Activated CD8-positive, alpha-beta memory T cell treated with anti-CD3 and anti-CD28 coated beads, Interleukin-2, amount 50 U/mL, for 4 hours (primary cell): ENCODE measurements at regions not wholly inside any gene's neighbourhood (a gene's known extent, or its start where the extent isn't known, plus 50 kb on each side); places are given as distances from the start of the nearest gene placed in this dataset.
"Not testable (repeated sequence)": the region's sequence is repeated elsewhere in the genome, so short reads cannot be mapped to it uniquely, and the experiment has no call there.

ENCODE experiments used
- DNase-seq: peaks from one replicate; pipeline ENCODE4 v3.0.0-alpha.2; 2020

- not testable (repeated sequence) for DNase-seq
Observed at GRCh38 chr2:128671981-128672757, 353.5 kb upstream of the HS6ST1 start.

- not testable (repeated sequence) for DNase-seq
Observed at GRCh38 chr2:128679680-128680079, 361.0 kb upstream of the HS6ST1 start.

- no peak for DNase-seq
Observed at GRCh38 chr2:128681507-128681906, 362.8 kb upstream of the HS6ST1 start.

DNA sequence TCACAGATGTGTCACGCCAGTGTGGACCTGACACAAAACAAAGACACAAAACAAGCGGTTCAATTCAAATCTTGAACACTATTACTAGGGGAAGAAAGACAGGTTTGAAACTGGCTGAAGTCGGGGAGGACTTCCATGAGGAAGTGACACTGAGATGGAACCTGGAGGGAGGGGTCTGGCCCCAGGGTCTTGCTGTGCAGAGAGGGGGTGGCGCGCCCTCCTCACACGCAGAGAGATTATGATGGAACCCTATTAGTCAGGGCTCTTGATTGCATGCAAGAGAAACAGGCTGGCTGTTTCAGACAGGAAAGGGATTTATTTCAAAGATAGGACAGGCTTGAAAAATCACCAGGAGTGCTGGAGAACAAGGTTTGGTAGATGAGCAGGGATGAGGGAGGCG lies 363.6 kb upstream of the HS6ST1 start:
- DNase-seq: no peak

- no peak for DNase-seq
Observed at GRCh38 chr2:128682729-128683284, 364.1 kb upstream of the HS6ST1 start.

DNA sequence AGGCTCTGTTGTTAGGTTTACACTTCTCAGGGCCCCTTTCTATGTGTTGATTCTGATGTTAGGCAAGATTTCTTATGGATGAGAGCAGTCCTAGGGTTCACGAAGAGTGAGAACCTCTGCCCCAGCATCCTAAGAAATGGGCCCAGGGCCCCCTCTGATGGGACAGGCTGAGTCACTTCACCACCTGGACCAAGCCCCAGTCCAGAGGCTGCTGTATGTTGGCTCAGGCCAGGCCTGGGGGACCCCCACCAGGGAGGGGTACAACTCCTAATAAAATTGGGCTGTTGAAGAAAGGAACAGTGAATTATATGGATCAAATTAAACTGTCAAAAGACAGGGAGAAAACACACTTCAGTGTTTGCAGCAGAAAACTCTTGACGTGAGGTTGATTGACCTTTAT lies 365.9 kb upstream of the HS6ST1 start:
- no peak for DNase-seq

- DNase-seq: no peak
Observed at GRCh38 chr2:128685841-128686496, 367.3 kb upstream of the HS6ST1 start.

DNA sequence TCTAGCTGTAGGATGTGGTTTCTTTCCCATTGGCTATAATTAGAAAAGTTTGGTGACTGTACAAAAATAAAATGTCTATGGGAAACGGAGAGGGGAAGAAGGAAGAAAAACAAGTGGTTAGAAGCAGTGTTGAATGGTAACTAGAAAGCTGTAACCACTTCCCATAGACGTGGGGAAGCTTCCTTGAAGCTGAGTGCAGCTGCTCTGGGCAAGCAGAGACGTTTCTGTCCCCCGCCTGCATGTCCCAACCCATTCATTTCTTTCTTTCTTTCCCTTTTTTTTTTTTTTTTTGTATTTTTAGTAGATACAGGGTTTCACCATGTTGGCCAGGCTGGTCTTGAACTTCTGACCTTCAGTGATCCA lies 367.8 kb upstream of the HS6ST1 start:
- DNase-seq: no peak

- no peak for DNase-seq
Observed at GRCh38 chr2:128686881-128687555, 368.4 kb upstream of the HS6ST1 start.

- no peak for DNase-seq
Observed at GRCh38 chr2:128687565-128687964, 368.9 kb upstream of the HS6ST1 start.

GRCh38 chr2:128689971-128690370 lies 371.3 kb upstream of the HS6ST1 start:
- DNase-seq: no peak

- DNase-seq: no peak
Observed at GRCh38 chr2:128690431-128690830, 371.8 kb upstream of the HS6ST1 start.

DNA sequence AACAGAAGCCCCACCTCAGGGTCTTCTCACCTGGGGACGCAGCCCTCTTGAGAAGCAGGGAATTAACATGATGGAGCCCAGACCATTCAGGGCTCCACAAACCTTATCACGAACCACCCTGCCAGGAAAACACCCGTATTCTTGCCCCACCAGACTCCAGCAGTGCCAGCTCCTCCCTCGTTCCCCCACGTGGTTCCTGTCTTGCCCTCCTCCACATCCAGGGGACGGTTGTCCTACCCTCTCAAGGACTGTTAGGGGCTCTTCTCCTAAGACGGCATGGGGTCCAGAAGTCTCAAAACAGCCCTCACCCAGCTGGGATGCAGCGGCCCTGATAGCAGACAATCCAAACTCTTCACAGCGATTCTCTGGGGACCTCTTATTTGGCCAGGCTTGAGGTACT lies 372.2 kb upstream of the HS6ST1 start:
- DNase-seq: no peak

DNA sequence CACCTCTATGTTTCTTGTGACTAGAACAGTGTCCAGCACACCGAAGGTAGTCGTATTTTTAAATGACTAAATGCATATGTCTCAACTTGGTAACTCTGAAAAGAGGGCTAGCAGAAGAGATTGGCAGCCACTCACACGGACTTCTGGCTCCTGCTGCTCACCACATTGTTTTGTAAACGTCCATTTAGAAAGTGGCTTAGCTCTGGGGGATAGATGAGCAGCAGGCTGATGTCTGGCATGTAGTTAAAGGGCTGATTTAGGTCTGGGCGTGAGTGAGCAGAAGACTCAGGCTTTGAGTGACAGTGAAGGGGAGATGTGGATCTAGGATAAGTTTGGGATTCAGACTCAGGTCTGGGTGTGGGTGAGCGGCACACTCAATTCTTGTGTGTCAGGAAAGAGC lies 372.9 kb upstream of the HS6ST1 start:
- DNase-seq: no peak

GRCh38 chr2:128692895-128693742 lies 374.5 kb upstream of the HS6ST1 start:
- DNase-seq: no peak

DNA sequence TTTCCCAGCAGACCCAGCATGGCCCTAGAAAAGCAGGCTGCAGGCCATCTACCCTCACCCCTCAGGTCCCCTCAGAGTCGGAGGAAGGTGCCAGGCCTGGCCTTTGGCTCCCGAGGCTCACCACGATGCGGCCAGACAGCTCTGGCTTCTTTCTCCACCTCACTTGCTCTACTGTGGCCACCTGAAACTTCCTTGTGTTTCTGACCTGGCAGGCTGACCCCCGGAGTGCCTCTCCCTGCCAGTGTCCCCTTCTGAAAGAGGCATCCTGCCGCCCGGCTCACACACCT lies 375.0 kb upstream of the HS6ST1 start:
- no peak for DNase-seq

- no peak for DNase-seq
Observed at GRCh38 chr2:128695646-128696220, 377.1 kb upstream of the HS6ST1 start.

DNA sequence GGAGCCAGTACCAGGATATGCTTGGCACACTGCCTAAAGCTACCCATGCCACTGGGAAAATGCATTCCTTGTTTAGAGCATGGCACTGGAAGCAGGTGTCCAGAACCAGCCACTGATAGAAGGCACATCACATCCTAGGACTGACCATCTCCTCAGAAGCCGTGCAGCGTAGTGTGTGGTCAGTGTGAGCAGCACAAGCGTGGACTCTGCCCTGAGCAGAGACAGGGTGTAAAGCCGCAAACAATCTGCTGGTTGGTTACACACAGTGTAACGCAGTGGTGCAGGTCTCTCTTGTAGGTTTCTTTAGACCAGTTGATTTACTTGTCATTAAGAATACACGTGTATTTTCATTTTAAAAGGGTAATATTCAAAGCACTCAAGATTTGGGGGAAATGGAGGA lies 377.8 kb upstream of the HS6ST1 start:
- no peak for DNase-seq

GRCh38 chr2:128701418-128701817 lies 382.8 kb upstream of the HS6ST1 start:
- DNase-seq: no peak

DNA sequence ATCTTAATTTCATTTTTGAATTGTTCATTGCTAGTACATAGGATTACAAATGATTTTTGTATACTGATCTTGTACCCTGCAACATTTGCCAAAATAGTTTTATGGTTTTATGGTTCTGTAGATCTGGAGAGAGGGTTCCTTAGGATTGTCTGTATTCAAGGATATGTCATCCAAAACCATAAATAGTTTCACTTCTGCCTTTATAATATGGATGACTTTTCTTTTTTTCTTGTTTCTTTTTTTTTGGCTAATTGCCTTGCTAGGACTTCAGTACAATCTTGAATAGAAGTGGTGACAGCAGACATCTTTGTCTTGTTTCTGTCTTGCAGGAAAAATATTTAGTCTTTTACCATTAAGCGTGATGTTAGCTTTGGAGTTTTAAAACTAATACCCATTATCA lies 383.9 kb upstream of the HS6ST1 start:
- no peak for DNase-seq

DNA sequence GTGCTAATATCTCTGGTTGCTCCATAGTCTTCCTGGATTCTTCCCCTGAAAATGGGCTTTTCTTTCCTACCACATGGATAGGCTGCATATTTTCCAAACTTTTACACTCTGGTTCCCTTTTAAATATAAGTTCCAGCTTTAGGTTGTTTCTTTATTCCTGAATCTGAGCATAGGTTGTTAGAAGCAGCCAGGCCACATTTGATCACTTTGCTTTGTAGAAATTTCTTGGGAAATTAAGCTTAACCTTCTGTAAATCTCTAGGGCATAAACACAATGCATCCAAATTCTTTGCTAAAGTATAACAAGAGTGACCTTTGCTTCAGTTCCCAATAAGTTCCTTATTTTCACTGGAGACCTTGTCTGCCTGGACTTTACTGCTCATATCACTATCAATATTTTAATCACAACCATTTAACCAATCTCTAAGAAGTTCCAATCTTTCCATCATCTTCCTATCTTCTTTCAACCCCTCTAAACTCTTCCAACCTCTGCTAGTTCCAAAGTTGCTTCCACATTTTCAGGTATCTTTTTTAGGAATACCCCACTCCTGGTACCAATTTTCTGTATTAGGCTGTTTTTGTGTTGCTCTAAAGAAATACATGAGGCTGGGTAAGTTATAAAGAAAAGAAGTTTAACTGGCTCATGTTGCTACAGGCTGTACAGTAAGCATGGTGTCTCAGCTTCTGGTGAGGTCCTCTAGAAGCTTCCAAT lies 389.6 kb upstream of the HS6ST1 start:
- DNase-seq: no peak

- no peak for DNase-seq
Observed at GRCh38 chr2:128710242-128710641, 391.6 kb upstream of the HS6ST1 start.
